HG03280 (cell line): ENCODE measurements at regions not wholly inside any gene's neighbourhood (a gene's known extent, or its start where the extent isn't known, plus 50 kb on each side); places are given as distances from the start of the nearest gene placed in this dataset.
A peak's percentile ranks its signal among the peaks of the same experiment; 100 is the strongest.

Source experiments
- ATAC-seq: cut with Tn5 transposase; IDR thresholded peaks from one replicate; pipeline ENCODE4 v1.9.1; 2021; ENCODE audit warnings: mild to moderate bottlenecking, moderate library complexity; ENCODE audit not compliant: unreplicated experiment

- no peak for ATAC-seq
Measured at GRCh38 chr2:220913384-220913783, 658.7 kb downstream of the EPHA4 start.

- ATAC-seq, result no peak
Measured at GRCh38 chr2:220915092-220915623, 656.9 kb downstream of the EPHA4 start.

- ATAC-seq, result no peak
Measured at GRCh38 chr2:220916931-220917330, 655.2 kb downstream of the EPHA4 start.

GRCh38 chr2:220930271-220931076 is 641.6 kb downstream of the EPHA4 start:
- no peak for ATAC-seq

GRCh38 chr2:220931491-220931890 is 640.6 kb downstream of the EPHA4 start:
- ATAC-seq, result no peak

DNA sequence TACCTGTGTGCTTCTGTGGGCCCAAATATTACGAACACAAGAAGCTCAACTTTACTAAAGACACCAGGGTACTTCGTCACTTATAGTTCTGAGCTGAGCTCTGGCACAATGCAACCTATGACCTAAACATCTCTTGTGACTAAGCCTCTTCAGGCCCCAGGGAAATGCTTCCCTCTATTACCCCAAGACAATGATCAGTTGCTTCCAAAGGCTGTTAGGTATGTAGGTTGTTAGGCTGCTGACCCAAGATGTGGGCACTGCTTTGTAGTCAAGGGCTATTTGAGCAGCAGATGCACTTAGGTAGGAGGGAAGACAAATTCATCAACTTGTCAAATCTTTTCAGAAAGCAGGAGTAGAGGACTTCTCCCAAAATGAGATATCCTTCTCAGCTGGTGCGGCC is 640.1 kb downstream of the EPHA4 start:
- ATAC-seq, result no peak

DNA sequence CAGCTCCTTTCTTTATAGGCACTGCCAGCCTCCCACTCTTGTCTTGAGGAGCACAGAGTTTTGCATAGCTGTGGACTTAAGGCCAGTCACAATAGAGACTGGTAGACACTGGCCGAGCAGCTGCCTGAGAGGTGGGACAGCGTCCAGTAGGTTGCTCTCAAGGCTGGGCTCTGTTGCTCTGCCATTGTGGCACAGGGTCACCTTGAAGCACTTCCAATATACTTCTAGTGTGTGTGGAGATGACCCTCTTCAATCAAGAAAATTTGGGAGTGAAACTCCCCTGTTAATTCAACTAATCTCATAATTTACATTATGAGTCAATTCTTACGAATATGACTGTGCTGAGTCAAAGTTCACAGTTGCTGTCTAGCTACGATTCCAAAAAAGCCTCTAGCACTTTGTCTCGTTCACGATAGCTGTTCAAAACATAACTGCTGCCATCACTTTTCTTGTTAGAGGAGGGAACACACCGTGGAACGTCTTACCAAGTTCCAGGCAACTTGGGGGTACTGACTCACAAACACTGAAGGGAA is 636.2 kb downstream of the EPHA4 start:
- peak; percentile 66 for ATAC-seq

- no peak for ATAC-seq
Measured at GRCh38 chr2:220936641-220937197, 635.4 kb downstream of the EPHA4 start.

- no peak for ATAC-seq
Measured at GRCh38 chr2:220937245-220937644, 634.9 kb downstream of the EPHA4 start.

DNA sequence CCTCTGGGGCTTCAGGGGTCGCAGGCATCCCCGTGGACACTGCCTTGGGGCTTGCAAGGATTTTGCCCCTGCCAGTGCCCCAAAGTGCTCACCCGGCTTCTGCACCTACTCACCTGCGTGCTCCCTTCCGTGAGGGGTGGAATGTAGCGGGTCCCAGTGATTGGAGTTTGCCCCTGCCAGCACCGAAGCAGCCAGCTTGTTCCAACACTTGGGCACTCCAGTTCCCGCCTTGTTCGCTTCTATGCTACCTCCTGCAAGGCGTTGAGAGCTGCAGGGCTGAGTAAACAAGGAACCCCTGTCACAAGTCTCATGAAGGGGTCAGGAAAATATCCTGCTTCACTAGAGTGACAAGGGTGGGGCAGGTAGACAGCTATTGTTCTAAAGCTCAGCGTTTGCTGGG is 631.5 kb downstream of the EPHA4 start:
- ATAC-seq, result no peak

DNA sequence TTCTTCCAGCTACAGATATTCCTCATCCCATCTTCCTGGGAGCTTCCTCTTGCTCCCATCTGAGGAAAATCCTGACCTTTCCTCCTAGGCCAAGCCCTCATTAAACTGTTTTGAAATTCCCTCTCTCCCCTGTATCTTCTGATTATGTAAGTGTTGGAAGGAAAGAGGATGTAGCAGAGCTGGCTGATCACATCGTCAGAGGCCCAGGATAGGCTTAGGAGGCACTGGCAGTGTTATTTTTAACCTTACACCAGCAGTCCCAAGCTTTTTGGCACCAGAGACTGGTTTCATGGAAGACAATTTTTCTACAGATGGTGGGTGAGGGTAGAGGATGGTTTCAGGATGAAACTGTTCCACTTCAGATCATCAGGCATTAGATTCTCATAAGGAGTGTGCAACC is 630.4 kb downstream of the EPHA4 start:
- no peak for ATAC-seq

- ATAC-seq, result no peak
Measured at GRCh38 chr2:220946552-220946951, 625.6 kb downstream of the EPHA4 start.

DNA sequence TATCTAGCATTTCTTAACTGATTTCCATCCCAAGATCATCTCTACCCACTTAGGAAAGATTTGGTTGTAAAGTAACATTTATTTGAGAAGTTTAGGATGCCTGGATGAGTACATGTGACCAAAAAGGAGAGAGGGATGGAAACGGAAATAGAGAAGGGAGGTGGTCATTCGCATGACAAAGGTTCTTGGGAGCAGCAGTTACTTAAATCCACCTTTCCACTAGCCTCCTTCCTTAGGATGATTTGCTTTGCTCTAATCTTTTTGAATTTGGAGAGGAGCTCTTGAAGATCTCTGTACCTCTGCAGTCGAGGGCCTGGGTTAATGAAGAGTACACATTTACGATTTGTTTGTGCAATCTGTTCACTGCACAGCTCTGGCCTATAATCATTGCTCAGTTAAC is 623.5 kb downstream of the EPHA4 start:
- no peak for ATAC-seq

DNA sequence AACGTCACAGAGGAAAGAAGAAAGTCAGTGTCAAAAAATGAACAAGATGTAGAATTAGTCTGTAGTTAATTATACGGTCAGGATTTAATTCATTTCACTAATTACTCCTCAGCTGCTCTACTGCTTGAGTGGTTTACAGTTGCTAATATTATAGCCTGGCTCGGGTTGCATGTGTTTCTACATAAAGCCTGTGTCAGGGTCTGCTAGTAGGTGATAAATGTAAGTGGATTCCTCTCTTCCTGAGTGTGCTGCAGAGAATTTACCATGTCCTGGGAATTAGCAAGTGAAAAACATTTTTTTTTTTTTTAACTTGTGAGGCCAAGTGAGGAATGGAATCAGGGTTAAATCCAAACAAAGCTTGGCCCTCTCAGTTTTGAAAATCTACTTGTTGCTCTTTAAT is 622.6 kb downstream of the EPHA4 start:
- ATAC-seq, result no peak

GRCh38 chr2:220955776-220956175 is 616.3 kb downstream of the EPHA4 start:
- ATAC-seq, result no peak

- no peak for ATAC-seq
Measured at GRCh38 chr2:220956429-220956828, 615.7 kb downstream of the EPHA4 start.

DNA sequence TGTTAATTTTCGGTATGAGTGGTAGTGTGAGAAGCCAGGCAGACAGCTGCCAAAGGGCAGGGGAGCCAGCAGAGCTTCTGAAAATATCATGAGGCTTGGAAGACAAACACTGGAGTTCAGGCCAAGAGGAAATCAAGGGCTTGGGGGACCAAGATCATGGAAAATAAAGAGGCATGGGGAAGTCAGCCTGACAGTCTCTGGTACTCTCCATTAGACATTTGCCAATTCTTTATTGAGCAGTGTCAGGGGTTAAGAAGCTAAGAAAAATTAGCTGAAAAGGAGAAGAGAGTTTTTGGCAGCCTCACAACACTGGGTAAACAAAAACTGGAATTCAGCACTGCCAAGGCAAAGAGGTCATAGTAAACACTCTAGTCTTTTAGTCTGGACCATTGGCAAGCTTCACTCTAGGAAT is 612.7 kb downstream of the EPHA4 start:
- ATAC-seq, result no peak

GRCh38 chr2:220961143-220961860 is 610.8 kb downstream of the EPHA4 start:
- ATAC-seq, result no peak

DNA sequence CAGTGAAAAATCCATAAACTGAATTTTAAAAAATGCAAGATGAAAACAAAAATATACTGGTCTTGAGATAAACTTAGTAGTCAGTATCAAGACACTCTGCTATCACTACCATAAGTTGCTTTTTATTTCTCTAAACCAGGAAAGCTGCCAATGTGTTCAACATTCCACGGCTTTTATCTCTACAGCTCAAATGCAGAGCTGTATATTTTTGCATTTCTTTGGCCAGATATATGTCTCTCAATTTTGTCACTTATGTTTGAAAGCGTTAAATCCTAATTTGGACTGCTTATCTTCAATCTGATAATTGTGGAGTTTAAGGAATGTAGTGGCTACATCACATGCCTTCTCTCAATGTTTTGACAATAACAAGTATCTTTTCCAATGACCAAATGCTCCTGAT is 609.5 kb downstream of the EPHA4 start:
- ATAC-seq, result no peak

GRCh38 chr2:220963076-220963475 is 609.0 kb downstream of the EPHA4 start:
- ATAC-seq, result no peak

GRCh38 chr2:220963930-220964329 is 608.2 kb downstream of the EPHA4 start:
- no peak for ATAC-seq

GRCh38 chr2:220966636-220967035 is 605.5 kb downstream of the EPHA4 start:
- ATAC-seq, result no peak
